GM18517 (cell line): ENCODE measurements at regions not wholly inside any gene's neighbourhood (a gene's known extent, or its start where the extent isn't known, plus 50 kb on each side); places are given as distances from the start of the nearest gene placed in this dataset.
"Not testable (repeated sequence)": the region's sequence is repeated elsewhere in the genome, so short reads cannot be mapped to it uniquely, and the experiment has no call there.

Experiments used
- ATAC-seq: cut with Tn5 transposase; IDR thresholded peaks from one replicate; pipeline ENCODE4 v1.9.1; 2021; ENCODE audit warnings: mild to moderate bottlenecking, moderate library complexity; ENCODE audit not compliant: unreplicated experiment

DNA sequence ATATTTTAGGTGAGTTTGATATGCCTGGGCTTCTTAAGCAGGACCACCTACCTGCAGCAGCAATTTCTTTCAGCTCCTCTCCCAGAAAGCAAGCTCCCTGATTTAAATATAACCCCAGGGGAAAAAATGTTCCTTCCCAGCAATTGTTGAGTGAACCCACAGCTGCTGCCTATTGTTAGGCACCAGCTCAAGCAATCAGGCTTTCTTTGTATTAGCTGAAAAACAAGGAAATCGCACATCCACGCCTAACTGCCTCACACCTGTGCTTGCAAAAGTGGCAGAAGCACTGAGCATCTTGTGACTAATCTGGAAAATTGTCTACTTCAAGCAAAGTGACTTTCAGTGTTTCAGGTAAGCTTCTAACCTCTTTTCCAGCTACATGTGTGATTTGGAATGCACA is 432.2 kb downstream of the SMARCA1 start:
- no peak for ATAC-seq

DNA sequence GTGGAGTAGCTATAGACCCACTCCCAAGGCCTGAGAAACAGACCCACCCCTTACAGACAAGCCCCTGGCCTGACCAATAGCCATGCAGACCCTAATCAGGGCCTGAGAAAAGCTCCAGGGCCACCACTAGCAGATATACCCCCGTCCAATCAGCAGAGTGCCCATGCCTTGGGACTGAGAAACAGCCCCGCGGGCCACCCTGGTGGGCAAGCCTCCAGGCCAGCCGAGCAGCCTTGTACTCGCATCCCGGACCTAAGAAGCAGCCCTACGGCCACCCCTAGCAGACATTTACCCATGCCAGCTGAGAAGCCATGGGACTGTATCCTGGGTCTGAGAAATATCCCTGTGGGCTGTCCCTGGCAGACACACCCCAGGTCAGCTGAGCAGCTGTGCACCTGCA is 436.5 kb downstream of the SMARCA1 start:
- ATAC-seq: no peak

- ATAC-seq: not testable (repeated sequence)
These were observed 439.0 kb downstream of the SMARCA1 start for GRCh38 chrX:129084291-129084690.

GRCh38 chrX:129077424-129078170 is 445.7 kb downstream of the SMARCA1 start:
- ATAC-seq: no peak

- no peak for ATAC-seq
These were observed 451.9 kb downstream of the SMARCA1 start for GRCh38 chrX:129071390-129071789.

GRCh38 chrX:129065895-129066294 is 457.4 kb downstream of the SMARCA1 start:
- ATAC-seq: no peak

DNA sequence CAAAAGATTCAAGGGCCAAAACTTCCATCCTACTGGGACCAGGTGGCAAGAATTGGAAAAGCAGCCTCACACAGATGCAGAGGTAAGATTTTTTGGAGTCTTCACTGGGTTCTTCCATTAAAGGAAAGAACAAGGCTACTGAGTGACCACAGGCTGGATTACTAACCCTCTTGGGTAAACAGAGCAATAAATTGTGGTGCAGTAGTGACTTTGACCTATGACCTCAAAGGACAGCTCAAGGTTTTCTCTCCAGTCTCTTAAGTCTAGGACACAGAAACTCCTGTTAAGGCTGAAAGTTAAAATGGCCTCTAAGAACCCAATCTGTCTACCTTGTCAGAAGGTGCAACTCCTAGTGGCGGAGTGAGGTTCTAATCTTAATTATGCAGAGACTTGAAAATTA is 464.9 kb downstream of the SMARCA1 start:
- no peak for ATAC-seq

DNA sequence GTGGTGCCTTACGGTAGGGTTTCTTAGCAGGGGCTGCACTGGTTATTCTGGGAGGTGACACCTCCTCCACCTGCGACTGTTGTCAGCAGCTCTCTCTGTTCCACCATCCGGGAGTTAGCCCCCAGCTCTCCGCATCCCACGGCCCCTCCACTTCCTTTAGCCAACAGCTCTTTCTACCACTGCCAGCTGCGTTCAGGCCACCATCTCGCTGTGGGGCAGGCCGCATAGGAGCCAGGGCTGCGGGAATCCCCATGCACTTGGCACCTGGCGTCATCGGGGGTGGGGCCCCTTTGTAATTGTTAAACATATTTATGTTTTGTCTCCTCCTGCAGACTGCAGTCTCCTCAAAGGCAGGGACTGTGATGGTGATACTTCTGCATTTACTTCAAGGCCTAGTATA is 480.2 kb downstream of the SMARCA1 start:
- no peak for ATAC-seq

GRCh38 chrX:129041319-129041718 is 482.0 kb downstream of the SMARCA1 start:
- ATAC-seq: no peak

DNA sequence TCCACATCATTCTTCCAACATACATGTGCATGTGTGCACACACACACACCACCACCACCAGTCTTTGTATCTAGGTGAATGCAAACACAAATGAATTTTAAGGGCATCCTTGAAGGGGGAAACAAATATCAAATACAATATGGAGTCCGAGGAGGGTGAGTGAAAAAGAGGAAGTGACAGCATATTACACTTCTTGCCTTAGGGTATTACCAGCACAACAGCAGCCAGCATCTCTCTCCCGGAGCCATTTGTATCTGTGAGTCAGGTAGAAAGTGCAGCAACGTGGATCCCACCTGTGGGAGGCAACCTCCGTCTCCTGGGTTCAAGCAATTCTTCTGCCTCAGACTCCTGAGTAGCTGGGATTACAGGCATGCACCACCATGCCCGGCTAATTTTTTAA is 483.2 kb downstream of the SMARCA1 start:
- ATAC-seq: no peak

- no peak for ATAC-seq
These were observed 484.1 kb downstream of the SMARCA1 start for GRCh38 chrX:129039176-129039575.

- no peak for ATAC-seq
These were observed 485.9 kb downstream of the SMARCA1 start for GRCh38 chrX:129037389-129037788.

- ATAC-seq: no peak
These were observed 488.1 kb downstream of the SMARCA1 start for GRCh38 chrX:129035180-129035579.

DNA sequence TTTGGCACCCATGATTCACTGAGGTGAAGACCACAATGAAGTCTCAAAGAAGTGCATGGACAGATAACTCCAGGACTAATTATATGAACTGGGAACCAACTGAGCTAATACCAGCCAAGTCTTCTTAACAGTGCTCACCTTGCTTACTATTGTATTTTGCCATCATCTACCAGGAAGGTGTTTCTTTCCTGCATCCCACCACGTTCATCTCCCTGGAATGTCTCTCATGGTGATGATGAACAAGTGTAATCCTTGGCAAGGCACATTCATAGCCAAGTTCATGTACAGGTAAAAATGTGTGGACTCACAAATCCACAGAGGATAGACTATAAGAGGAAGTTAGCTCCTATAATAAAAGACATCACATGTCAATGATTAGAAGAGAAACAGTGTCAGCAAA is 489.1 kb downstream of the SMARCA1 start:
- no peak for ATAC-seq

DNA sequence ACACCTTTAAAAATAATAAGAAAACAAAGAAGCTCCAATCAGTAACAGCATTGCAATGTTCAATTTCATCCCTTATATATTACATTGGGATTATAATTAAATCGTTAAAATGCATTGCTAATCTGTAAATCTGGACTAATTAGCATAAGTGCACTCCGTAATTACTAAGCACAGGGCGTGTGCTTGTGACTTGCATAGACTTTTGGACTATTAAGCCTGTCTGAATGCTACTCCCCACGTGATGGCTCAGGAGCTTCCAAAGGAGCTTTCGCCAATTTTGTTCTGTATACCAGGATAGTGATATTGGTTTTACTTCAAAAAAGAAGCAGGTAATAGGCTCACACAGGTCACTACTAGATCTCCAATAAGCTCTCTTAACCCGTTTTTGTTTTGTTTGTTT is 497.1 kb downstream of the SMARCA1 start:
- ATAC-seq: no peak

GRCh38 chrX:129025376-129025775 is 497.9 kb downstream of the SMARCA1 start:
- ATAC-seq: no peak

- ATAC-seq: no peak
These were observed 503.9 kb downstream of the SMARCA1 start for GRCh38 chrX:129019412-129019811.

GRCh38 chrX:129015381-129015780 is 507.9 kb downstream of the SMARCA1 start:
- ATAC-seq: no peak

GRCh38 chrX:129013574-129013973 is 509.7 kb downstream of the SMARCA1 start:
- ATAC-seq: no peak

DNA sequence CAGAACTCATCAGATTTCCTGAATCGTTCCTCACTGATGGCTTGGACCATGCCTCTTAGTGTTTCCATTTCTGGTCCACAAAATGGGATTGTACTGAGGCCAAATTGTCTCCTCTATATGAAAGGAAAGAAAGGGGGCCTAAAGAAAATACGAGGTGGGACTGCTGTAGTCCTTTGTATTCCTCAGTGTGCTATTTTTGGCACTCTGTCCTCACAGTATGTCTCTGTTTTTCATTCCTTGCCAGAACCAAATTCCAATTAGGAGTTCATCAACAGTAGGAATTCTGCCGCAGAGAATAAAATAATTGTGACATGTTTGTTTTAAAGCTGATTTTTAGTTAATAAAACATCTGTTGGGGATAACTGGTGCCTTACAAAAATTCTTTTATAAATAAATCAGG is 515.7 kb downstream of the SMARCA1 start:
- ATAC-seq: no peak

DNA sequence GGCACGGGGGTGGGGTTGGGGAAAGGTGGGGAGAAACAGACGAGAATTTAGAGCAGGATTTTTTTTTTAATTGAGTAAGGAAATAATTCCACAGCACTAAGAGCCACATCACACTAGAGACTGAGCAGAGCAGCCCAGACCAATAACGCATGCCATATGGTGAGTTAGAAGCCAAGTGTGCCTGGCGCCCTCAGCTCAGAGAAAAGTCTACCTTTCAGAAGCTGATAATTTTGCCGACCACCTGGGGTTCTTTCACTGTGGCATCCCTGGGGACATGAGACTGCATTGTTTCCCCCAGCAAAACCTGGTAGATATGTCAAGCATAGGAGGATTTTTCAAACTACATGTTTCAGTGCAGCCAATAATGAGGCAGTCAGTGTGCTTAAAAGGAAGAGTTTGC is 516.8 kb downstream of the SMARCA1 start:
- no peak for ATAC-seq

- ATAC-seq: no peak
These were observed 522.5 kb downstream of the SMARCA1 start for GRCh38 chrX:129000797-129001196.

DNA sequence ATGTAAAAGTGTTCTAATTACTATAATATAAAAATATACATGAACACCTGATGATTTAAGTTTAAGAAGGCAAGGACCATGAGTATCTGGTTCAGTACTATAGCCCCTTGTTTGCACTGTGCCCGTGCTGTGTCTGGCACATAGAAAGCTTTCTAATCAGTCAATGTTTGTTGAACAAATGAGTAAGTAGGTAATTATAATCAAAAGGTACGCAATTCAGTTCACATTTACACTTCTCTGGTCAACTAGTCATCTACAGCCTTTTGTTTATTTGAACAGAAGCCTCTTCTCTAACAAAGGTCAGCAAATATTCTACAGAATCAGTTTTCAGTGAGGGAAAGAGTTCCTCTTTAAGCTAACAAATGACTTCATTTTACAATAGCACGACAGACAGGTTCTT is 523.3 kb downstream of the SMARCA1 start:
- no peak for ATAC-seq
